ENCODE measurements at regions not wholly inside any gene's neighbourhood (a gene's known extent, or its start where the extent isn't known, plus 50 kb on each side); places are given as distances from the start of the nearest gene placed in this dataset.
"Not testable (repeated sequence)": the region's sequence is repeated elsewhere in the genome, so short reads cannot be mapped to it uniquely, and the experiment has no call there.

- in situ Hi-C loops (cut with HindIII; ENCODE audit: low sequenced_read_pairs), result no loop called here
- no peak overlapping the region for H3K4me3 ChIP-seq (ENCODE audit: low read depth, low read length)
- TF ChIP-seq CTCF (IDR thresholded peaks at IDR 0.05; ENCODE audit: low read depth, low read length), result no peak
- DNase-seq (ENCODE audit: low read depth, low spot score), result no peak
Measured at GRCh38 chr7:89685287-89685686, 469.0 kb upstream of the STEAP1 start.

GRCh38 chr7:89687211-89687610 is 467.1 kb upstream of the STEAP1 start:
- no peak overlapping the region for H3K4me3 ChIP-seq (ENCODE audit: low read depth, low read length)
- DNase-seq (ENCODE audit: low read depth, low spot score), result no peak
- in situ Hi-C loops (cut with HindIII; ENCODE audit: low sequenced_read_pairs), result no loop called here
- TF ChIP-seq CTCF (IDR thresholded peaks at IDR 0.05; ENCODE audit: low read depth, low read length), result no peak

DNA sequence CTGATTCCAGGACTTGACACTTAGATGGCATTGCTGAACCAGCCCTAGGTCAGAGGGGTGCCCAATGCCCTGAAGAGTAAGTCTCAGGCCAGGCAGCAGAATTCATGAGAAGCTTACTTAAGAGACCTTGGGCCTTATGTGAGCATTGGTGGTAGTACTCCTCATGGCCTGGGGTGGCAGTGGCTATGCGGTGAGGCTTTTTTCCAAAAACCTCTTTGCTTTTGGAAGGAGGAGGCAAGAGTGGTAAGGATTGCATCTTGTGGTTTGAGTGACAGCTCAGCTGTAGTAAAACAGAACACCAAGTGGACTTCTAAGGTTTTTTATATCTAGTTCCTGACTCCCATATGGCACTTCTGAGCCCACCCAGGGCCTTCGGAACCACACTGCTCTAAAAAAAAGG is 459.0 kb upstream of the STEAP1 start:
- TF ChIP-seq CTCF (IDR thresholded peaks at IDR 0.05; ENCODE audit: low read depth, low read length), result no peak
- no peak overlapping the region for H3K4me3 ChIP-seq (ENCODE audit: low read depth, low read length)
- in situ Hi-C loops (cut with HindIII; ENCODE audit: low sequenced_read_pairs), result no loop called here
- DNase-seq (ENCODE audit: low read depth, low spot score), result no peak

GRCh38 chr7:89714131-89714530 is 440.1 kb upstream of the STEAP1 start:
- no peak for DNase-seq (ENCODE audit: low read depth, low spot score)
- no peak for TF ChIP-seq CTCF (IDR thresholded peaks at IDR 0.05; ENCODE audit: low read depth, low read length)
- no peak overlapping the region for H3K4me3 ChIP-seq (ENCODE audit: low read depth, low read length)
- in situ Hi-C loops (cut with HindIII; ENCODE audit: low sequenced_read_pairs), result no loop called here

DNA sequence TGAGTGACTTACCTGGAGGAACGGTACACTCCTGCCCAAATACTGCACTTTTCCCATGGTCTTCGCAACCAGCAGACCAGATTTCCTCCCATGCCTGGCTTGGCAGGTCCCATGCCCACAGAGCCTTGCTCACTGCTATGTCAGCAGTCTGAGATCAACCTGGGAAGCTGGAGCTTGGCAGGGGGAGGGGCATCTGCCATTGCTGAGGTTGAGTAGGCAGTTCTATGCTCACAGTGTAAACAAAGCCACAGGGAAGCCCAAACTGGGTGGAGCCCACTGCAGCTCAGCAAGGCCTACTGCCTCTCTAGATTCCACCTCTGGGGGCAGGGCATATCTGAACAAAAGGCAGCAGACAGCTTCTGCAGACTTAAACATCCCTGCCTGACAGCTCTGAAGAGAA is 435.3 kb upstream of the STEAP1 start:
- DNase-seq (ENCODE audit: low read depth, low spot score); in situ Hi-C loops (cut with HindIII; ENCODE audit: low sequenced_read_pairs); H3K4me3 ChIP-seq (ENCODE audit: low read depth, low read length): not testable (repeated sequence)

GRCh38 chr7:89728481-89728880 is 425.8 kb upstream of the STEAP1 start:
- no peak for DNase-seq (ENCODE audit: low read depth, low spot score)
- in situ Hi-C loops (cut with HindIII; ENCODE audit: low sequenced_read_pairs), result no loop called here
- TF ChIP-seq CTCF (IDR thresholded peaks at IDR 0.05; ENCODE audit: low read depth, low read length), result no peak
- H3K4me3 ChIP-seq (ENCODE audit: low read depth, low read length), result no peak overlapping the region

GRCh38 chr7:89731751-89732445 is 422.4 kb upstream of the STEAP1 start:
- no peak overlapping the region for H3K4me3 ChIP-seq (ENCODE audit: low read depth, low read length)
- DNase-seq (ENCODE audit: low read depth, low spot score), result no peak
- in situ Hi-C loops (cut with HindIII; ENCODE audit: low sequenced_read_pairs), result no loop called here
- TF ChIP-seq CTCF (IDR thresholded peaks at IDR 0.05; ENCODE audit: low read depth, low read length), result no peak

All from astrocyte of the spinal cord (primary cell).